AG09309 (cell line): ENCODE measurements at regions not wholly inside any gene's neighbourhood (a gene's known extent, or its start where the extent isn't known, plus 50 kb on each side); places are given as distances from the start of the nearest gene placed in this dataset.
"Not testable (repeated sequence)": the region's sequence is repeated elsewhere in the genome, so short reads cannot be mapped to it uniquely, and the experiment has no call there.

Experiments used
- DNase-seq: peaks from one replicate; pipeline ENCODE4 v3.0.0-alpha.2; 2010; ENCODE audit warnings: low read depth
- H3K4me3 ChIP-seq: 2 replicates; pipeline ENCODE4 v1.5.1; 2011; ENCODE audit warnings: mild to moderate bottlenecking, low read depth, low read length, moderate library complexity; ENCODE audit not compliant: control insufficient read depth
- TF ChIP-seq, protein P1 (sequence below): IDR thresholded peaks from 2 replicates; pipeline ENCODE4 v1.5.1; 2011; ENCODE audit warnings: mild to moderate bottlenecking, low read depth, low read length, inconsistent platforms; ENCODE audit not compliant: insufficient read depth, control insufficient read depth; ENCODE audit errors: missing control alignments

DNA sequence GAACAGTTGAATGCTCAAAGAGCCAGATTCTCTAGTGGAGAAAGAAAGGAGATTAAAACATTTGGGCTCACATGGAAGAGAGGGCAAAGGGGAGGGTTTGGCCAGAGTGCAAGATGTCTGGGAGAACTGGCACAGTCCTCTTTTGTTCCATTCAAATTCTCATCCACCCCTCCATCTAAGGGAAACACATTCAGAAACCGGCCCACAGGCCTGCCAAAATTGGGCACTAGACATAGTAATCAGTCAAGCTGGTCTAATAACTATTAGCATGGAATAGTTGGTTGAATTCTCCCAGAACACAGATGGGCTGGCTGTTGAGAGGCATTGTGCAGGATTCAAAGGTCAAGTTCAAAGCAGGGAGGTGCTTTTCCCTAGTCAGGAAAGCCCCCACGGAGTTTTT lies 341.4 kb upstream of the IRAK1BP1 start:
- no peak overlapping the region for H3K4me3 ChIP-seq
- TF ChIP-seq, protein P1, sequence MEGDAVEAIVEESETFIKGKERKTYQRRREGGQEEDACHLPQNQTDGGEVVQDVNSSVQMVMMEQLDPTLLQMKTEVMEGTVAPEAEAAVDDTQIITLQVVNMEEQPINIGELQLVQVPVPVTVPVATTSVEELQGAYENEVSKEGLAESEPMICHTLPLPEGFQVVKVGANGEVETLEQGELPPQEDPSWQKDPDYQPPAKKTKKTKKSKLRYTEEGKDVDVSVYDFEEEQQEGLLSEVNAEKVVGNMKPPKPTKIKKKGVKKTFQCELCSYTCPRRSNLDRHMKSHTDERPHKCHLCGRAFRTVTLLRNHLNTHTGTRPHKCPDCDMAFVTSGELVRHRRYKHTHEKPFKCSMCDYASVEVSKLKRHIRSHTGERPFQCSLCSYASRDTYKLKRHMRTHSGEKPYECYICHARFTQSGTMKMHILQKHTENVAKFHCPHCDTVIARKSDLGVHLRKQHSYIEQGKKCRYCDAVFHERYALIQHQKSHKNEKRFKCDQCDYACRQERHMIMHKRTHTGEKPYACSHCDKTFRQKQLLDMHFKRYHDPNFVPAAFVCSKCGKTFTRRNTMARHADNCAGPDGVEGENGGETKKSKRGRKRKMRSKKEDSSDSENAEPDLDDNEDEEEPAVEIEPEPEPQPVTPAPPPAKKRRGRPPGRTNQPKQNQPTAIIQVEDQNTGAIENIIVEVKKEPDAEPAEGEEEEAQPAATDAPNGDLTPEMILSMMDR, result no peak
- no peak for DNase-seq

DNA sequence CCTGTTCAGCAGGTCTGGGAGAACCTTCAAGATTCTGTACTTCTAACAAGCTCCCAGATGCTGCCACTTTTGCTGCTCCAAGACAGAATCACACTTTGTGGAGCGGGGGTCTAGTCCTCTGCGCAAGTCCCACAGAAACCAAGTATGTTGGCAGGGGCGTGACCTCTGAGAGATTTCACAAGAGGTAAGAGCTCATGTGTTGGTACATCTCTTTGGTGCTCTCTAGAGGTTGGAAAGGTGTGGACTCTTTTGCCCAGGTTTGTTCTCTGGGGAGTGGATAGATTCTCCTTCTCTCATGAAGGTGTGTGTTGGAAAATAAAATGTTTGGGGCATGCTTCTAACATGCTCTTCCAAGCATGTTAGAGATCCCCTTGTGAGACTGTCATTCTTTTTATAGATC lies 340.9 kb upstream of the IRAK1BP1 start:
- DNase-seq, result no peak
- TF ChIP-seq, protein P1, result no peak
- no peak overlapping the region for H3K4me3 ChIP-seq

DNA sequence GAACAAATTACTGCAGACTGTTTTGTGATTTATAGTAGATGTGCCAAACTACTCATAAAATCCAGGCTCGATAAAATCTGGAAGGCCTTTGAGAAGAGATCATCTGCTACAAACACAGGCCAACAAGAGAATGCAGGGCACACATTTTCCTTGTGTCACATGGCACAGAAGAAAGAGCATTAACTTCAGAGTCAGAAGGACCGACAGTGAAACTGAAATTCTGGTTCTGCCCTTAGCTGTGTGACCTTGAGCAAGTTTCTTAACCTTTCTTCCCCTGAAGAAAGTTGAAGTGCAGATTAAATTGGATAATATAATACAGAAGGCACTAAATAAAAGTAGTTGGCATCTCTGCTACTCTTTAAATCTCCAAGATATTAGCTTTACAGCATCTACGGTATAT lies 338.4 kb upstream of the IRAK1BP1 start:
- TF ChIP-seq, protein P1, result no peak
- no peak for DNase-seq
- no peak overlapping the region for H3K4me3 ChIP-seq

DNA sequence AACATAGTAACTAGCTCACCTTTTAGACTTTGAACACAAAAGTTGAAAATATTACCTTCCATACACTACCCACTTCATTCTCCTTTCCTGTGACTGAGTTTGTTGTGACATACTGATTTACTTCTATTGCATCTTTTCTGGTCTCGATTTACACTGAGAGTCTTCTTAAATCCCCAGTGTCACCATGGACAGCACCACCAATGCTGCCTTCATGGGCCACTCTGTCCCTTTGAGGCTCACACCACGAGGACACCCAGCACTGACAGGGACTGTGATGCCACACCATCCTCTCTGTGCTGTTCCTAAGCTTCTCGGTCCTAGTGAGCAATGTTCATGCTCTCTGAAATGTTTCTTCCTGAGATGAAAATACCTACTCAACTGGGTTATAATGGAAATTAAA lies 337.1 kb upstream of the IRAK1BP1 start:
- TF ChIP-seq, protein P1, result no peak
- DNase-seq, result no peak
- no peak overlapping the region for H3K4me3 ChIP-seq

DNA sequence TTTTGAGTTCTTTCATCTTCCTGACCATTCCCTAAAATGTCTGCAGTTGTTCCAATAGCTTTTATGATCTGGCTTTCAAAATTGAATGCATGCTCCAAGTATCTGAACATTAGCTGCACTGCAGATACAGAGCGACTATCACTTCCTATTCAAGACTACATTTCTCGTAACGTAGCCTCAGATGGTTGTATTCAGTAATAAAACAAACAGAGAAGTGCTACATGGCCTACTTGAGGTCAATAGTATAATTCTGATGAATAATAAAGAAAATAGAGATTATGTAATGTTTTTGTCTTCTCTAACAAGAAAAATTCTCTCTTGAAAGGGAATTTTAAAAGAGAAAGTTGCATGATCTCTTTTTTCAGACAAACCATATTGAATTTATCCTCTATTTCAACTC lies 333.9 kb upstream of the IRAK1BP1 start:
- TF ChIP-seq, protein P1, result no peak
- H3K4me3 ChIP-seq, result no peak overlapping the region
- DNase-seq, result no peak

DNA sequence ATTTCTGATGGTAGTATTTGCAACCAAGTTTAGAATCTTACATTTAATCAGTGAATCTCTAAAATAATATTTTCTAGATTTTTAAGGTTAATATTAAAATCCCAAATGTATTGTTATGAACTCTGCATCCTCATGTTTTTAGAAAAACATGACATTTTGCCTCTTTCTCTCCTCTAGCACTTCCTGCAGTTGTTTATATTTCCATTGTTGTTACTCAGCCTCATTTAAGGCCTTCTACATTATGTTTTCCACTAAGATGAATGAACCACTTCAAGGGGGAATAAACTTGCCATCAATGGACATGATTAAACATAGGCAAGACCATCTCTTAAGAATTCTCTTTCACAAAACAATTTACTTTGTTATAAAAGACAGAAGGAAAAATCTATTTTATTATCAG lies 333.5 kb upstream of the IRAK1BP1 start:
- H3K4me3 ChIP-seq, result no peak overlapping the region
- TF ChIP-seq, protein P1, result no peak
- no peak for DNase-seq

DNA sequence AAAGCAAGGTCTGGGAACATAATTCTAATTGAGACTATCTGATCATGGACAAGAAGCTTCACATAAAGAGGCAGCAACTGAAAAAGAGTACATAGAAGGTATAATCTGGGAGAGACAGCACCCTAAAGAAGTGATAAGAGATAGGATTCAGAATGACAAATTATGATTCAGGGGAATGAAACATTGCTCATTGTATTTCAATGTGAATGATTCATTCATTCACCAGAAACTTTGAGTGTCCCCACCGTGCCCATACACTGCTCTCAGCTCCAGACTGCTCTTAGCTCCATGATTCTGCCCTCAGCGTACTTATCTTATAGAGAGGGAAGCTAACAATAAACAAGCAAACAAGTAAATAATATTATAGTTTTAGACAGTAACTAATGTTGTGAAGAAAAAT lies 329.3 kb upstream of the IRAK1BP1 start:
- no peak for DNase-seq
- TF ChIP-seq, protein P1, result no peak
- no peak overlapping the region for H3K4me3 ChIP-seq

DNA sequence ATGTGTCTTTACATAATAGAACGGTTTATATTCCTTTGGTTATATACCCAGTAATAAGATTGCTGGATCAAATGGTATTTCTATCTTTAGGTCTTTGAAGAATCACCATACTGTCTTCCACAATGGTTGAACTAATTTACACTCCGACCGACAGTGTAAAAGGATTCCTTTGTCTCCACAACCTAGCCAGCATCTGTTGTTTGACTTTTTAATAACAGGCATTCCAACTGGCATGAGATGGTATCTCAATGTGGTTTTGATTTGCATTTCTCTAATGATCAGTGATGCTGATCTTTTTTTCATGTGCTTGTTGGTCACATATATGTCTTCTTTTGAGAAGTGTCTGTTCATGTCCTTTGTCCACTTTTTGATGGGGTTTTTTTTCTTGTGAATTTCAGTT lies 319.7 kb upstream of the IRAK1BP1 start:
- DNase-seq, H3K4me3 ChIP-seq: not testable (repeated sequence)
